GM18508 (cell line): ENCODE measurements at regions not wholly inside any gene's neighbourhood (a gene's known extent, or its start where the extent isn't known, plus 50 kb on each side); places are given as distances from the start of the nearest gene placed in this dataset.
A peak's percentile ranks its signal among the peaks of the same experiment; 100 is the strongest.

Experiments used
- ATAC-seq: cut with Tn5 transposase; IDR thresholded peaks from one replicate; pipeline ENCODE4 v1.9.1; 2021; ENCODE audit warnings: moderate number of reproducible peaks; ENCODE audit not compliant: insufficient read depth, unreplicated experiment

DNA sequence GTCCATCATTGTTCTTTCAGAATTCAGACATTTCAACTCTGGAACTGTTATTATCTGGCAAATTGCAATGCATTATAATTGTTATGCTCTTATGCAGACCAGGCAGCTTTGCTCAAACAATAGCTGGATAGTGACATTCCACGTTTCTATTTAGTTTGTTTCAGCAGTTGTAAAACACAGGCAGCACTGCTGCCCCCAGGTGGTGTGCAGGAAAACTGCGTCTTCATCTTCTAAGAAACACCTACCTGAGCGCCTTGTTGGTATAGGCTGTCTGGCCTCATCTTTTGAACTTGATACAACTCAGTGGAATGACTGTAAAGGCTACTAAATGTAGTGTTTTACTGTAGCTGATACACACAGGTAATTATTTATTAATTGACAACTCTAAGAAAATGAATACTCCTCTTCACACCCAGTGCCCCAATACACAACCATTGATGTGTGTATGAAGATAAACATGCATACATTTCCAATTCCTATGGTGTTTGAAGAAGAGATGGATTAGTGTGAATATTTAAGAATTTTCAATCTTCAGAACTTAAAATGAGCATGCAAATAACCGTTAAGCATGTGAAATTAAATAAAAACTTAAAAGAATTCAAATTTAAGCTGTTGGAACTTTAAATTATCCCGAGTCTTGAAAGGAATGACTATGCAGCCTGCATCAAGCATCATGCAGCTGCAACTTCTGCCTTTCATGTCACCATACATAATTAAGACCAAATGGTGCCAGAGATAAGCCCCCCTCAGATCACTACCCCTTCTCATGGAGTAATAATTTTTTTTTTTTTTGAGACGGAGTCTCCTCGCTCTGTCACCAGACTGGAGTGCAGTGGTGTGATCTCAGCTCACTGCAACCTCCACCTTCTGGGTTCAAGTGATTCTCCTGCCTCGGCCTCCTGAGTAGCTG, 85.6 kb downstream of the CD8B2 start:
- ATAC-seq = no peak

DNA sequence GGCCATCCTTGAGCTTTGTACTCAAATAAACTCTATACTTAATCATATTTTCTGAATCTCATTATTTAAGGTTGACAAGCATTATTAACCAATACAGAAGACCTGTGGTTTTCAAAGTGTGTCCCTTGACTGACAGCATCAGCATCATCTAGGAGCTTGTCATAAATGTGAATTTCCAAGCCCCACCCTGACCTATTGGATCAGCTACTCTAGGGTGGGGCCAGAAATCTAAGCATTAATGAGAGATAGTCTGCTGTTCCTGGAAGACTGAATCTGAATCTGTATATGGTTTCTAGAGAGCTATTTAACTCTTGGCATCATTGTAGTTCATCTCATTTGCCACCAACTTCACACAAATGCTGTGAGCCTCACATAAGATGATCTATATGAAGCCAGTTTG, 86.6 kb downstream of the CD8B2 start:
- no peak for ATAC-seq

DNA sequence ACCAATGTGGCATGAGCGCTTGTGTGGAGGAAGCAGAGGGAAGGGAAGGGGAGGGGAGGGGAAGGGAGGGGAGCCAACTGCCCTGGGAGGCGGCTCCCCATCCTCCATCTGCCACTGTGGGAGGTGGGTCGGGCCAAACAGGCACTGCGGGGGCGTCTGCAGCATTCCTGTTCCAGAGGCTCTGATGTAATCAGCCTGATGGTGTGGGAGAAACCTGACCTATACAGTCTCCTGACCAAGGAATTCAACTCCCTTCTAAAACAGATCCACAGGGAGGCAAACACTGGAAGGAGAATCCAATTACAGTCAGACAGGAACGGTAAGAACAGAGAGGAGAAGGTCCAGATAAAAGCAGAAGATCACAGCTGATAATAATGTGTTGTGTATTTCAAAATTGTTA, 88.8 kb downstream of the CD8B2 start:
- no peak for ATAC-seq

DNA sequence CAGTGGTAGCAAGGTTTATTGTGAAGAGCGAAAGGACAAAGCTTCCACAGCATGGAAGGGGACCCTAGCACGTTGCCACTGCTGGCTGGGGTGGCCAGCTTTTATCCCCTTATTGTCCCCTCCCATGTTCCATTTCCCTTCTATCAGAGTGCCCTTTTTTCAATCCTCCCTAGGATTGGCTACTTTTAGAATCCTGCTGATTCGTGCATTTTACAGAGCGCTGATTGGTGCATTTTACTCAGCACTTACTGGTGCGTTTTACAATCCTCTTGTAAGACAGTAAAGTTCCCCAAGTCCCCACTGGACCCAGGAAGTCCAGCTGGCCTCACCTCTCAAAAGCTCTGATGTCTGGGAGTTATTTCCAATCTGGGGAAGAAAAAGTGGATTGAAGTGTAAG, 90.1 kb downstream of the CD8B2 start:
- no peak for ATAC-seq

DNA sequence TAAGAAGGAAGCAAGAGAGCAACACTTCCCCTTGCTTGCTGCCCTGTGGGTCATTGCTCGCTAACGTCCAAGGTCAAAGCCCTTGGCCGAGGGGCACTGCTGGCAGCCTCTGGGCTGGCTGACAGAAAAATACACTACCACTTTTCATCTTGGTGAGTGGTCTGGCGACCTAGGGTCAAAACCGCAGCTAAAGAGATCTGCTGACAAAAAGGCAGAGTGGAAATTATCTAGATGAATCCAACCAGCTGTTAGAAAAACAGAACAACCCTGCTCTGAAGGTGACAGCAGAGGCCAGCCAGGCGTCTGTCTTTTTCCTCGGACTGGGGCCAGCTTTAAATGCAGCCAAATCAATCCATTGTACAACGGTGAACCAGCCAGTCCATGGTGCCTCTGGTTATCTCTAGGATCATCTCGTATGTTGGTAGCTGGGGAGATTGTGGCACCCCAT, 92.6 kb downstream of the CD8B2 start:
- ATAC-seq = no peak

DNA sequence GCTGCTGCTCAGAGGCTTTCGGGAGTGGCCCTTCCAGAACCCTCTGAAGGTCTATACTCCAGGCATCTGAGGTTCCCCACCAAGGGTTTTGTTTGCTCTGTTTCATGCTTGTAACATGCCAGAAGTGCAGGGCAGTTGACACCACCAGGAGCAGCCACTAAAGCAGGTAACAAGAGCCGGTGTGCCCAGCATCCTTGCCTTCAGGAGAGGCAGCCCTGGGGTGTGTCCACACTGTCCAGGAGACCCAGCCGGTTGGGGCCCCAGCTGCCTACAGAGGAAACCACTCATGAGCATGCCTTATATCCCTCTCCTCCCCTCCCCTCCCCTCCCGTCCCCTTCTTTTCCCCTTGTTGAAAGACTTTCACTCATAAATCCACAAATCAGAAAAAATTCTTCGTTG, 93.1 kb downstream of the CD8B2 start:
- no peak for ATAC-seq

DNA sequence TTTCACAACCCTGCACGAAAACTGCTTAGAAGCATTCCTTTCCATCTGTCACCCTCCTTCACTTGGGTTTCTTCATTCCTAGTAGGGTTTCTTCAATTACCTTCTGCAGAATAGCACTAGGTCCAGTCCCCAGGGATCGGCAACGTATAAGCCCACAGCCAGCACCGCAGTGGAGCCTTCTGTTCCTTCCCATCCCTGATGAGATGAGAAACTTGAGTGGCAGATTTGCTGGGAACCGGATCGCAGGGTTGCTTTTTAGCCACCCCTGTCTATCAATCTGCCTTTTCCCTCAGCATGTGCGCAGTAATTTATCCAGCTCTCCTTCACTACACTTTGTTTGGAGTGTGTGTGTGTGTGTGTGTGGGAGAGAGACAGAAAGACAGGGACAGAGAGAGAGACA, 94.2 kb downstream of the CD8B2 start:
- ATAC-seq = no peak

DNA sequence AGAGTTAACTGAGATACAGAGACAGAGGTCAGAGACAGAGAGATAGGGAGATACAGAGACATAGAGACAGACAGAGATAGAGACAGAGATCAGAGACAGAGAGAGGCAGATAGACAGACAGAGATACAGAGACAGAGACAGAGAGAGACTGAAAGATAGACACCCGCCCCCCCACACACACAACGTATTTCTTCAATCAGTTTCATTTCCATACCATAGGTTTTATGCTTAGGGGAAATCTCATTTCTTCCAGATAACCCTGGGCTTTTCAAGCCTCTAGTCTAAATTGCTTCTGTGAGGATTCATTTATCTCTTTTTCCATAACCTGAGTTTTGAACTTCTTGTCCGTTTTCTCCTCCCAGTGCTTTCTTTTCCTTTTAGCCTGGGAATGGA, 94.6 kb downstream of the CD8B2 start:
- no peak for ATAC-seq

DNA sequence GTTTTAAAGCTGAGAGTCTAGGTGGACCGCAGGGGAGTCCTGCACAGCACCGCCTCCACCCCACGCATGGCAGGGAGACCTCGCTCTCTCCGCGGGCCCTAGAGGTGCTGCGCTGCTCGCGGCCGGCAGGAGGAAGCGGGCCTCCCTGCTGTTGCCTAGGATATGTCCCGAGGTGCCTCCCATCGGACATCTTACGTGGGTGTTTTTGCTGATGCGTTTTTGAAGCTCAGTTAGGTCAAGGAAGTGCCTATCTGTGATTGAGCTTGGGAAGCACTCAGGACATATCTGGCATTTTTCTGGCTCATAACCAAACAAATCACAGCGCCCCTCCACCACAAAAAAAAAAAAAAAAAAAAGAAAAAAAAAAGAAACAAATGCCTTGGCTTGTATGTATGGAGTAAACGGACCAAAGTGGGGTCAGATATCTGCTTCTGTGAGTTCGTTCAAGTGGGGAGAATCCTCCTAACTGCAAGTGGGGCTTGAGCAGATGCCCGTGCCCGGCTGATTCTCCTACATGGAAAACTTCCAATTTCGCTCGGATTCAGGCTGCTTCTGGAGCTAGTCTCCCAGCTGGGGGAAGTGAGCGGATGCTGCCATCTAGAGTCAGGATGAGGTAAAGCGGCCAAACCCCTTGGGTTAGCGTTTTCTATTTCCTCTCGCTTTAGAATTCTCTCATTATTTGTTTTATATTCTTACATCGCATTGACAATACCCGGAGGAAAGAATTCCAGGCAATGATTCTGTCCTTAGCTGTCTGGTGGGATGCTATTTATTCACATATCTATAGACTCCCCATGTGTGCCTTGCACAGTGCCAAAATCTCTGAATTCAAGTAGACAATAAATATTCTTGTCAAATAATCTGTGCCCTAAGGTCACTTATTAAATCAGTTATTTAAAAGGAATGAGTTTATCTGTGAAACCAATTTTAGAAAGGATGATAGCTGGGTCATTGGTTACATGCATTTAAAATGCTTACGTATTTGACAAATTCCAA, 95.3 kb downstream of the CD8B2 start:
- ATAC-seq = peak; percentile 73

DNA sequence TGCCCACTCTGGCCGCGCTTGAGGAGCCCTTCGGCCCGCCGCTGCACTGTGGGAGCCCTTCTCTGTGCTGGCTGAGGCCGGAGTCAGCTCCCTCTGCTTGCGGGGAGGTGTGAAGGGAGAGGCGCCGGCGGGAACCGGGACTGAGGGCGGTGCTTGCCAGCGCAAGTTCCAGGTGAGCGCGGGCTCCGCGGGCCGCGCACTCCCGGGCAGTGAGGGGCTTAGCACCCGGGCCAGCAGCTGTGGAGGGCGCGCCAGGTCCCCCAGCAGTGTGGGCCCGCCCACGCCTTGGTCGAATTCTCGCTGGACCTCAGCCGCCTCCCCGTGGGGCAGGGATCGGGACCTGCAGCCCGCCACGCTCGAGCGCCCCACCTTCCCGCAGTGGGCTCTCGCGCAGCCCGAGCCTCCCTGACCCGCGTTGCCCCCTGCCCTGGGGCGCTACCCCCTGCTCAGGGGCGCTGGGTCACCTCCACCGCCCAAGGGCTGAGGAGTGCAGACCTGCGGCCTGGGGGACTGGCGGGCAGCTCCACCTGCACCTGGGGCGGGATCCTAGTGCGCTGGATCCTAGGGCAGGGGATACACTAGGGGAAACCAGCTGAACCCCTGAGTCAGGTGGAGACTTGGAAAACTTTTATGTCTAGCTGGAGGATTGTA, 97.3 kb downstream of the CD8B2 start:
- no peak for ATAC-seq

DNA sequence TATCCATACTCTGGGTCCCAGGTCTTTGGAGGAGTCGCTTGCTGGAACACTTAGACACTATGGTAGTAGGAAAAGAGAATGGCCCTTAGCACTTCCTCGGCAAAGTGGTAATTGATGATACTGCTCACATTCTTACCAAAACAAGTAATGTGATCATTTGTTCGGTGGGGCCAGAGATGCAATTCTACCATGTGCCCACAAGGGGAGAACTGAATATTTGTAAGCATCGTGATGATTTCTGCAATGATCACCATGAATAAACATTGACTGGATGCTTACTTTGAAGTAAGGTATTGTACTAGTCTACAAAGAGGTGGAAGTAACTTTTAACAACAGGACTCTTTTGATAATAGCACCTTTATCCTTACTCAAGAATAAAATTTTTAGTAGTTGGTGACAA, 109.7 kb downstream of the CD8B2 start:
- no peak for ATAC-seq

DNA sequence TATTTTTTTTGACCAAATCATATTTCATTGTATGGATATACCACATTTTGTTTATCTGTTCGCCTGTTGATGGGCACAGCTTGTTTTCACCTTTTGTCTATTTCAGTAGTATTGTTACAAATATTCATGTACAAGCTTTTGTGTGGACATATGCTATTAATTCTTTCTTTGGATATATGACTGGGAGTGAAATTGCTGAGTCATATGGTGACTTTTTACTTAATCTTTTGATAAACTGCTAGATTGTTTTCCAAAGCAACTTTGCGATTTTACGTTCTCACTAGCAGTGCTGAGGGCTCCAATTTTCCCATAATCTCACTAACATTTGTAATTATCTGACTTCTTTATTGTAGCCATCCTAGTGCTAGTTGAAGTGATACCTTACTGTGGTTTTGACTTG, 112.4 kb downstream of the CD8B2 start:
- no peak for ATAC-seq

DNA sequence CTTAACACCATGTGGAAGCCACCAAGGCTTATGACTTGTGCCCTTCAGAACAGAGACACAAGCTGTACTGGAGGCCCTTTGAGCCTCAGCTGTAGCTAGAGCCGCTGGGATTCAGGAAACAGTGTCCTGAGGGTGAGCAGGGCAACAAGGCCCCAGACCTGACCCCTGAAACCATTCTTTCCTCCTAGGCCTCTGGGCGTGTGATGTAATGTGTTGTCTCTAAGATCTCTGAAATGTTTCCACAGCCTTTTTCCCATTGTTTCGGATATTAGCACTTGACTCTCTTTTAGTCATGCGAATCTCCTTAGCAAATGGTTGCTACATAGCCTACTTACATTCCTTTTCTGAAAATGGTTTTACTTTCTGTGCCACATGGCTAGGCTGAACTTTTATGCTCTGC, 114.9 kb downstream of the CD8B2 start:
- ATAC-seq = no peak

DNA sequence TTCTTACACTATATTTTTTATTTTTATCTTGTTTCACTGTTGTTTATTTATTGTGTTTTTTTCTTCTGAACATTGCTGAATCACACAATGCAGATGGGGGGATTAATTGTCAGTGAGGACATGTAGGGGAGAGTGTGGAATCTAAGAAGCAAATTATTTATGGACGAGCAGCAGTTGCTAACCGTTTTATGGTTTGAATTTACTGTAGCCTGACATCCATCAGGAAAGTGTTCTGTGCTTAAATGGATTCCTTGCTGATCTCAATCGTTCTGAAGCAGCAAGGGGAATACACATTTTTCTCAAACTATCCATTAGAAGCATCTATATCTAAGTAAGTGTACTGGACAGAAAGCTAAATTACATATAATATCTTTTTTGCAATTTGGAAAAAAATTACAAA, 119.5 kb downstream of the CD8B2 start:
- no peak for ATAC-seq

DNA sequence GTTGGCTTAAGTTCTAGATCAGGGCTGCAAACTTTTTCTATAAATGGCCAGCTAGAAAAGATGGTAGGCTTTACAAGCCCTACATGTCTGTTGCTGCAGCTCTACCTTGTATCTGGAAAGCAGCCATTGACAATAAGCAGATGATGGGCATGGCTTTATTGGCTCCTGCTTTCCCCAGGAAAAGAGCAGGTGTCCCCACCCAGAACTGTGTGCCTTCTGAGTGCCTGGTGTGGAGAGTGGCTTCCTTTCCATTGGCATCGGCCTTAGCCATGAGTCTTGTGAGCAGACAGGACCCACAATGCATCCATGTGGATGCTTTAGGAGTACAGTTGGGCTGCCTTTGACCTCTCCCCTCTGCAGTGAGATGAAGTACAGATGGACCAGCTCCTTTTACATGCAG, 120.2 kb downstream of the CD8B2 start:
- no peak for ATAC-seq

DNA sequence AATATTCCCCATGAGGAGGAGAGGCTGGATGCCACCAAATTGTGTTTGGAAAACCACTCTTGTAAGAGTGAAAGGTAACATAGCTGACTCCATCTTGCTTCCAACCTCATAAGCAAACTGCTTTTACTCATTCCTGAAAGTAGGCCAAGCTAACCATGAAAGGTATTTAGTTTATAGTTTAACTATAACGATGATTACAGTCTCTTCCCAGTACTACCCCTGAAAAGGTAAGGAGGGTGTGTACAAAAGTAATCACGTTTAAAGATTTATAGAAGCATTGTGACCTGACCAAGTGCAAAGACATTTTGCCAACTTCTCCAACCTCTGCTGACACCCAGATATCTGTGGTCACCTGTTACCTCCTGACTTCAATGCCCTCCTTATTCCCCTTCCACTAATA, 122.6 kb downstream of the CD8B2 start:
- ATAC-seq = no peak

DNA sequence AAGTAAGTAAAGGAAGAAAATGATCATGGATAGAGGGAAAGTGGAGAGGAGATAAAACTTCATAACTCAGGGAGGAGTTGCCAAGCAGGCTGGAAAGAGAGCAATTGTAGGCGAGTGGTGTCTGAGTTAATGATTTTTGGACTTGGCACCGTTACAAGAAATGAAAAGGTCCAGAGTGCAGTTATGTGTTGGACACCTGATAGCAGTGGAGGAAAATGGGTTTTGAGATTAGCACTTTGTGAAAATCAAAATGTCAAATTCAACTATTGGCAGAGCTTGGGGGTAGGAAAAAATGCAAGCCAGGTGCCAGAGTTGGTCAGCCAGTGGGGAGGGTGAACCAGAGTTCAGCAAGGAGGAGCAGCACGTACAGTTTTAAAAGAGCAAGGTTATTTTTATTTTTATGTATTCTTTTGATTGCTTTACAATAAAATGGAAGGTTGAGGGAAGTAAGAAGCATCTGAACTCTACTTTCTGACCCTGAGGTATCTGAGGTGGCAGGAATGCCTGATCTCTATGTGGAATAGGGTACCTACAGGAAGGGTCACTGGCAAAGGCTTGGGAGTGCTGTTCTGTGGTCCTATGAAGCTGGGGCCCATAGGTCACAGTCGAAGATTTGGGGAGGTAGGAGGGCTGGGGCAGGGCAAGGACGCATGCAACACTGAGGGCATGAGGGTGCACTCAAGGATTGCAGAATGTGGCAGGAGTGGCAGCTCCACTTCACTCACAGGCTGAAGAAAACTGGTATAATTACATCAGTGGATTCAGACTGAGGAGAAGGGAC, 127.5 kb downstream of the CD8B2 start:
- no peak for ATAC-seq

DNA sequence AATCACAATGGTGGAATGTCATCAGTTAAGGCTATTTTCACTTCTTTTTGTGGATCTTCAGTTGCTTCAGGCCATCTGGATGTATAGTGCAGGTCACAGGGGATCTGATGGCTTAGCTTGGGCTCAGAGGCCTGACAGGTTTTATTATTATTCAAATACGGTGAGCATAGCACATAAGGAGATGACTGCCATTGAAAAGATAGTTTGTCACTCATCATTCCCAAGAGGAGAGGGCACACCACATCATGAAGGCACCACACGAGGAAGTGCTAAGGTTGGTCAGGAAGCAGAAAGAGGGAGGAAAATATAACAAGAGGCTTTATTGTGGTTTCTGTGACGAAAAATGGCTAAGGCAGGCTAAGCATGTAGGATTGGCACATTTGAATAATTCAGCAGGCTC, 131.4 kb downstream of the CD8B2 start:
- no peak for ATAC-seq

DNA sequence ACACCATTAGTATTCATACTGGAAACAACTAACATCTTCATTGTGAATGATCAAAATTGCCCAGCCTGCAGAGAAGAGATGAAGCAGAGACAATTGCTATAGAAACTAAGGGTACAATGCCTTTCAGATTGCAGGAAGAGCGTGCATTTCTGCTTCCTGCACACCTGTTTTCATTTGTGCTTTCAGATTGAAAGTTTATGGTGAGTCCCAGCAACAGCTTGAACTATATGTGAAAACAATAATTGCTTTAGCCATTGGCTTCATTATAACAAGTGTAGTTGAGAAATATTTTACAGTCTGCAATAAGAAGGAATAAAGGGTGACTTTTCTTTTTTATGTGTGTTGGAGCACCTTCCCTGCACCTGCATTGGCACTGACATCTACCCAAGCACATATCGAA, 136.3 kb downstream of the CD8B2 start:
- no peak for ATAC-seq

DNA sequence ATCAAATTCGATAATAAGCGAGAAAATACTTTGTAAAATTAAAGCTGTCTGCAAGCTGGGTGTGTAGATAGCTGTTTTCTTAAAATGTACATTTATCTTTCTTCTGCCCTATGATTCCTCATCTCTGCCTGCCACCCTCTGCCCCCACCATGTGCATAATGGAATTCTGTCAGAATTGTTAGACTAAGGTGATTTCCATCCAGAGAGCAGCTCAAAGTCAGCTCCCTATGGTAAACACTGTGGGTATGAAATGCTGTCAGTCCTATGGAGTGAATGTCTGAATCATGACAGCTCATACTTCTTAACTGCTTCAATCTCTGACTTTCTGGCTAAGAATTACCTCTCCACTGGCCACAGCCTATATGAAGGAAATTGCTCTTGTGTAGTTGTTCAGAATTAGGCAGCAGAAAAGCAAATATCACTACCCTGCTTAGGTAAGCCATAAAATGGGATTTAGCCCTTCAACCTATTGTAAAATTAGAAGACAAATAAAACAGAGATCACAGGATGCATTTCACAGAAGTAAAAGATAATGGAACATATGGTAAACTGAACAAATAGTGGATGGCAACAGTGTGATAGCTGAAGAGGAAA, 137.7 kb downstream of the CD8B2 start:
- ATAC-seq = no peak
